ENCODE measurements at regions not wholly inside any gene's neighbourhood (a gene's known extent, or its start where the extent isn't known, plus 50 kb on each side); places are given as distances from the start of the nearest gene placed in this dataset.

GRCh38 chr22:48800886-48801607 is 1026.6 kb downstream of the BRD1 start:
- TF ChIP-seq EZH2 (IDR thresholded peaks at IDR 0.05; ENCODE audit: low read depth, unreplicated experiment) (no peak), POLR2AphosphoS5 (IDR thresholded peaks at IDR 0.05; ENCODE audit: low read depth) (no peak), CTCF (conservative IDR thresholded peaks at IDR 0.05; ENCODE audit: low read depth in 2 of 2) (no peak)

Data from GM23338 (cell line).